CD4-positive, alpha-beta T cell (primary cell): ENCODE measurements at regions not wholly inside any gene's neighbourhood (a gene's known extent, or its start where the extent isn't known, plus 50 kb on each side); places are given as distances from the start of the nearest gene placed in this dataset.

Experiments
- ATAC-seq: fragments of 200-7000 bp; cut with Tn5 transposase; one replicate; pipeline ENCODE4 v1.10.0; 2022; ENCODE audit warnings: mild to moderate bottlenecking; ENCODE audit not compliant: poor library complexity
- CTCF ChIA-PET: fragments of 350-600 bp; sonication (Branson Sonifier 250); formaldehyde crosslinking; loops from one replicate; lab custom pipeline; 2021; ENCODE audit warnings: antibody characterized with exemption, inconsistent platforms; lab: Charles Lee
- POLR2A ChIA-PET: fragments of 350-600 bp; sonication (Branson Sonifier 250); formaldehyde crosslinking; loops from one replicate; lab custom pipeline; 2021; ENCODE audit warnings: antibody characterized with exemption, inconsistent platforms; lab: Charles Lee
- DNase-seq, 14 experiments: peaks; one replicate each; pipeline ENCODE4 v3.0.0-alpha.2; 2013 to 2020; ENCODE audit warnings: mixed read lengths in 2 of 14
- H3K27ac ChIP-seq, 2 donors: one replicate each; pipeline versions ENCODE4 v1.5.1 to v1.7.0; 2013; ENCODE audit warnings: low read length in 2 of 2, low read depth in 1 of 2, mild to moderate bottlenecking in 1 of 2
- H3K27me3 ChIP-seq, 2 experiments: 1 replicate in 1 of 2; 2 replicates in 1 of 2; pipeline versions ENCODE4 v1.6.1 to v1.7.0; 2013; ENCODE audit warnings: low read length in 2 of 2, control low read depth in 1 of 2, mild to moderate bottlenecking in 1 of 2, moderate library complexity in 1 of 2; ENCODE audit not compliant: insufficient read depth in 2 of 2, control insufficient read depth in 1 of 2
- H3K36me3 ChIP-seq: one replicate; pipeline ENCODE4 v1.6.1; 2013; ENCODE audit warnings: low read length, control low read depth; ENCODE audit not compliant: insufficient read depth
- H3K4me1 ChIP-seq: one replicate; pipeline ENCODE4 v1.6.1; 2013; ENCODE audit warnings: low read length, control low read depth; ENCODE audit not compliant: insufficient read depth
- H3K4me3 ChIP-seq: one replicate; pipeline ENCODE4 v1.5.1; 2013; ENCODE audit warnings: mild to moderate bottlenecking, low read length, moderate library complexity
- H3K9me3 ChIP-seq, 2 experiments: 1 replicate in 1 of 2; 2 replicates in 1 of 2; pipeline versions ENCODE4 v1.6.1 to v1.7.0; 2013; ENCODE audit warnings: low read length in 2 of 2, mild to moderate bottlenecking in 2 of 2, control low read depth in 1 of 2, moderate library complexity in 1 of 2; ENCODE audit not compliant: control insufficient read depth in 1 of 2, insufficient read depth in 1 of 2
- H3K27ac Mint-ChIP-seq: one replicate; pipeline ENCODE4 v1.8.0; 2020; ENCODE audit warnings: mixed read lengths
- H3K27me3 Mint-ChIP-seq: one replicate; pipeline ENCODE4 v1.8.0; 2021; ENCODE audit warnings: mixed read lengths
- H3K36me3 Mint-ChIP-seq: one replicate; pipeline ENCODE4 v1.8.0; 2021; ENCODE audit warnings: low read depth, mixed read lengths
- H3K4me1 Mint-ChIP-seq: one replicate; pipeline ENCODE4 v1.8.0; 2021; ENCODE audit warnings: low read depth, mixed read lengths
- H3K4me3 Mint-ChIP-seq: one replicate; pipeline ENCODE4 v1.8.0; 2020; ENCODE audit warnings: mild to moderate bottlenecking, mixed read lengths
- H3K9me3 Mint-ChIP-seq: one replicate; pipeline ENCODE4 v1.8.0; 2020; ENCODE audit warnings: mixed read lengths
- intact Hi-C, 2 experiments: fragments of 100-400 bp; cut with DNase I in 1 of 2; cut with micrococcal nuclease in 1 of 2; formaldehyde crosslinking; loops; one replicate each; pipeline versions ENCODE4 v1.15.1 to v1.9.0; 2023 to 2025; cut with DNase I, micrococcal nuclease
- TF ChIP-seq, protein P1 (sequence below): fragments of 200-600 bp; IDR thresholded peaks from one replicate; pipeline ENCODE4 v1.8.0; 2022; ENCODE audit warnings: antibody characterized with exemption, mild to moderate bottlenecking

DNA sequence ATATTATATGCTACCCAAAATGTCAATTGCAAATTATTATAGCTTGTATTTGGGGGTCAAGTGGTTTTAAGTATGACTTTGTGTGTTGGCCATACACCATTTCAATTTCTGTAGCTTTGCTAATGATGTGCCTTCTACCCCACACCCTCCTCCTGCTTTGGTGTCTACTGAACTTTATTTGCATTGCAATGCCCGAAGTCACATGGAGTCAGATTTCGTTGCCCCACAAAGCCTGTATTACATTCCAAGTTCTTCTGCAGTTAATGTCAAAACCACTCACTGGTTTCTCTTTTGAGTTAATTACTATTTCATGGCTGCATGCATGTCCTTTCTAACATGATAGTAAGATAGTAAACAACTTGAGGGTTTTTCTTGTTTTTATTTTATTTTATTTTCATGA, 528.9 kb downstream of the RIT2 start:
- Histone ChIP-seq H3K4me1 (no peaks in the 10 kb centered on the region), H3K36me3 (no peaks in the 10 kb centered on the region), H3K9me3 (no peaks in the 10 kb centered on the region), H3K4me3 (no peak overlapping the region), H3K27ac (no peak overlapping the region), H3K27me3 (no peaks in the 10 kb centered on the region)
- H3K36me3 Mint-ChIP-seq: no peaks in the 10 kb centered on the region
- no peak for DNase-seq
- no peak for ATAC-seq
- CTCF ChIA-PET: no interaction called here
- H3K27me3 Mint-ChIP-seq: no peaks in the 10 kb centered on the region
- H3K4me3 Mint-ChIP-seq: no peak overlapping the region
- H3K27ac Mint-ChIP-seq: no peak overlapping the region
- intact Hi-C loops: no loop called here
- peaks cover 10% of the 10 kb centered on the region for H3K9me3 Mint-ChIP-seq
- TF ChIP-seq, protein P1, sequence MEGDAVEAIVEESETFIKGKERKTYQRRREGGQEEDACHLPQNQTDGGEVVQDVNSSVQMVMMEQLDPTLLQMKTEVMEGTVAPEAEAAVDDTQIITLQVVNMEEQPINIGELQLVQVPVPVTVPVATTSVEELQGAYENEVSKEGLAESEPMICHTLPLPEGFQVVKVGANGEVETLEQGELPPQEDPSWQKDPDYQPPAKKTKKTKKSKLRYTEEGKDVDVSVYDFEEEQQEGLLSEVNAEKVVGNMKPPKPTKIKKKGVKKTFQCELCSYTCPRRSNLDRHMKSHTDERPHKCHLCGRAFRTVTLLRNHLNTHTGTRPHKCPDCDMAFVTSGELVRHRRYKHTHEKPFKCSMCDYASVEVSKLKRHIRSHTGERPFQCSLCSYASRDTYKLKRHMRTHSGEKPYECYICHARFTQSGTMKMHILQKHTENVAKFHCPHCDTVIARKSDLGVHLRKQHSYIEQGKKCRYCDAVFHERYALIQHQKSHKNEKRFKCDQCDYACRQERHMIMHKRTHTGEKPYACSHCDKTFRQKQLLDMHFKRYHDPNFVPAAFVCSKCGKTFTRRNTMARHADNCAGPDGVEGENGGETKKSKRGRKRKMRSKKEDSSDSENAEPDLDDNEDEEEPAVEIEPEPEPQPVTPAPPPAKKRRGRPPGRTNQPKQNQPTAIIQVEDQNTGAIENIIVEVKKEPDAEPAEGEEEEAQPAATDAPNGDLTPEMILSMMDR: no peak
- POLR2A ChIA-PET: no interaction called here
- no peaks in the 10 kb centered on the region for H3K4me1 Mint-ChIP-seq

DNA sequence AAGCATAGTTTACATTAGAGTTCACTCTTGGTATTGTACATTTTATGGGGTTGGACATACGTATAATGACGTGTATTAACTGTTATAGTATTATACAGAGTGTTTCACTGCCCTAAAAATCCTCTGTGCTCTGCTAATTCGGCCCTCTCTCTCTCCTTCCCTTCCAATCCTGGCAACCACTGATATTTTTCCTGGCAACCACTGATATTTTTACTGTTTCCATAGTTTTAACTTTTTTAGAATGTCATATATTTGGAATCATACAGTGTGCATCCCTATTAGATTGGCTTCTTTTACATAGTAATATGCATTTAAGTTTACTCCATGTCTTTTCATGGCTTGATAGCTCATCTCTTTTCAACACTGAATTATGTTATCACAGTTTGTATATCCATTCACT, 526.7 kb downstream of the RIT2 start:
- ChIA-PET POLR2A (no interaction called here), CTCF (no interaction called here)
- Histone ChIP-seq H3K9me3 (no peaks in the 10 kb centered on the region), H3K27ac (no peak overlapping the region), H3K27me3 (no peaks in the 10 kb centered on the region), H3K4me1 (no peaks in the 10 kb centered on the region), H3K36me3 (no peaks in the 10 kb centered on the region), H3K4me3 (no peak overlapping the region)
- intact Hi-C loops: no loop called here
- no peak for DNase-seq
- no peak overlapping the region for H3K27ac Mint-ChIP-seq
- H3K4me1 Mint-ChIP-seq: no peaks in the 10 kb centered on the region
- TF ChIP-seq, protein P1: no peak
- no peaks in the 10 kb centered on the region for H3K36me3 Mint-ChIP-seq
- ATAC-seq: no peak
- H3K9me3 Mint-ChIP-seq: peaks cover 10% of the 10 kb centered on the region
- no peaks in the 10 kb centered on the region for H3K27me3 Mint-ChIP-seq
- H3K4me3 Mint-ChIP-seq: no peak overlapping the region

DNA sequence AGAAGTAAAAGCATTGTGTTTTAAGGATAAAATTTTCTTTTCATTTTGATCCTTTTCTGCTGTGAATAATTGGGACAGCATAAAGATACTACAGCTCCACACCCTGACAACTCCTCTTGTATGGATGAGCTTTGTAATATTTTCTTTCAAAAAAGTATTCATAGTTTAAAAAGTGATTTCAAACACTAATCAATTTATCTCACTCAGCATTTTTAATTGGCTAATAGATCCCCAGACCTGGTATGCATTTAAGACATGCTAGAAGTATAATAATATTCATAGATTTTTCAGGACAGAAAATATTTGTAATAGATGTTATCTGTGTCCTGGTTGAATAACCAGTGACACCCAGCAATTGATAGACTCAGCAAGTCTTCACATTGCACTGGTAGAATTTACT, 510.7 kb downstream of the RIT2 start:
- no peaks in the 10 kb centered on the region for H3K4me1 Mint-ChIP-seq
- H3K36me3 ChIP-seq: no peaks in the 10 kb centered on the region
- no peak overlapping the region for H3K27ac ChIP-seq
- peaks cover 6% of the 10 kb centered on the region for H3K9me3 Mint-ChIP-seq
- H3K27me3 ChIP-seq: no peaks in the 10 kb centered on the region
- no peaks in the 10 kb centered on the region for H3K4me1 ChIP-seq
- TF ChIP-seq, protein P1: no peak
- ChIA-PET POLR2A (no interaction called here), CTCF (no interaction called here)
- DNase-seq: no peak
- no peak for ATAC-seq
- no peak overlapping the region for H3K4me3 ChIP-seq
- no peaks in the 10 kb centered on the region for H3K27me3 Mint-ChIP-seq
- no peak overlapping the region for H3K4me3 Mint-ChIP-seq
- intact Hi-C loops: no loop called here
- H3K36me3 Mint-ChIP-seq: no peaks in the 10 kb centered on the region
- no peaks in the 10 kb centered on the region for H3K9me3 ChIP-seq
- H3K27ac Mint-ChIP-seq: no peak overlapping the region
